ENCODE measurements at regions not wholly inside any gene's neighbourhood (a gene's known extent, or its start where the extent isn't known, plus 50 kb on each side); places are given as distances from the start of the nearest gene placed in this dataset.

- peaks cover 40% of the 10 kb centered on the region for H3K27me3 Mint-ChIP-seq (ENCODE audit: low read depth)
- no peak for TF ChIP-seq CTCF (IDR thresholded peaks at IDR 0.05; ENCODE audit: unreplicated experiment in 3 of 3)
- H3K4me1 Mint-ChIP-seq = no peaks in the 10 kb centered on the region
- no peaks in the 10 kb centered on the region for H3K9me3 Mint-ChIP-seq
- H3K36me3 Mint-ChIP-seq (ENCODE audit: low read depth) = no peaks in the 10 kb centered on the region
- no peak overlapping the region for H3K27ac Mint-ChIP-seq
- H3K4me3 Mint-ChIP-seq = no peak overlapping the region
Observed at GRCh38 chr11:134760299-134760698, 348.3 kb upstream of the B3GAT1 start.

- Mint-ChIP-seq H3K27me3 (ENCODE audit: low read depth) (peaks cover 44% of the 10 kb centered on the region), H3K4me1 (no peaks in the 10 kb centered on the region), H3K9me3 (no peaks in the 10 kb centered on the region), H3K4me3 (no peak overlapping the region), H3K36me3 (ENCODE audit: low read depth) (no peaks in the 10 kb centered on the region), H3K27ac (no peak overlapping the region)
- TF ChIP-seq CTCF (IDR thresholded peaks at IDR 0.05; ENCODE audit: unreplicated experiment in 3 of 3) = no peak
Observed at GRCh38 chr11:134759855-134760254, 347.8 kb upstream of the B3GAT1 start.

GRCh38 chr11:134759274-134759673, 347.2 kb upstream of the B3GAT1 start:
- H3K4me1 Mint-ChIP-seq = no peaks in the 10 kb centered on the region
- no peak overlapping the region for H3K4me3 Mint-ChIP-seq
- H3K36me3 Mint-ChIP-seq (ENCODE audit: low read depth) = no peaks in the 10 kb centered on the region
- H3K27ac Mint-ChIP-seq = no peak overlapping the region
- peaks cover 48% of the 10 kb centered on the region for H3K27me3 Mint-ChIP-seq (ENCODE audit: low read depth)
- no peak for TF ChIP-seq CTCF (IDR thresholded peaks at IDR 0.05; ENCODE audit: unreplicated experiment in 3 of 3)
- no peaks in the 10 kb centered on the region for H3K9me3 Mint-ChIP-seq

GRCh38 chr11:134758342-134758931, 346.4 kb upstream of the B3GAT1 start:
- H3K4me1 Mint-ChIP-seq = peaks cover 8% of the 10 kb centered on the region

GRCh38 chr11:134757633-134758032, 345.6 kb upstream of the B3GAT1 start:
- Mint-ChIP-seq H3K4me1 (peaks cover 9% of the 10 kb centered on the region), H3K36me3 (ENCODE audit: low read depth) (no peaks in the 10 kb centered on the region), H3K27ac (no peak overlapping the region), H3K27me3 (ENCODE audit: low read depth) (peaks cover 53% of the 10 kb centered on the region), H3K4me3 (no peak overlapping the region), H3K9me3 (no peaks in the 10 kb centered on the region)
- no peak for TF ChIP-seq CTCF (IDR thresholded peaks at IDR 0.05; ENCODE audit: unreplicated experiment in 3 of 3)

More at GRCh38 chr11:134758342-134758931, 346.4 kb upstream of the B3GAT1 start:
- Mint-ChIP-seq H3K27me3 (ENCODE audit: low read depth) (peaks cover 49% of the 10 kb centered on the region), H3K36me3 (ENCODE audit: low read depth) (no peaks in the 10 kb centered on the region), H3K4me3 (no peak overlapping the region), H3K9me3 (no peaks in the 10 kb centered on the region), H3K27ac (no peak overlapping the region)
- TF ChIP-seq CTCF (IDR thresholded peaks at IDR 0.05; ENCODE audit: unreplicated experiment in 3 of 3) = no peak

GRCh38 chr11:134756811-134757540, 344.9 kb upstream of the B3GAT1 start:
- peaks cover 9% of the 10 kb centered on the region for H3K4me1 Mint-ChIP-seq

More at GRCh38 chr11:134756811-134757540, 344.9 kb upstream of the B3GAT1 start:
- Mint-ChIP-seq H3K9me3 (no peaks in the 10 kb centered on the region), H3K36me3 (ENCODE audit: low read depth) (no peaks in the 10 kb centered on the region), H3K27me3 (ENCODE audit: low read depth) (peaks cover 59% of the 10 kb centered on the region), H3K27ac (no peak overlapping the region), H3K4me3 (no peak overlapping the region)
- TF ChIP-seq CTCF (IDR thresholded peaks at IDR 0.05; ENCODE audit: unreplicated experiment in 3 of 3) = no peak

Data from nephron (organoid).